HG03571 (cell line): ENCODE measurements at regions not wholly inside any gene's neighbourhood (a gene's known extent, or its start where the extent isn't known, plus 50 kb on each side); places are given as distances from the start of the nearest gene placed in this dataset.
"Not testable (repeated sequence)": the region's sequence is repeated elsewhere in the genome, so short reads cannot be mapped to it uniquely, and the experiment has no call there.

Experiments
- ATAC-seq: cut with Tn5 transposase; IDR thresholded peaks from one replicate; pipeline ENCODE4 v1.9.1; 2021; ENCODE audit not compliant: unreplicated experiment

GRCh38 chr6:150765067-150765764, 100.3 kb upstream of the MTHFD1L start:
- peak; percentile 80 for ATAC-seq

GRCh38 chr6:150766201-150766997, 99.1 kb upstream of the MTHFD1L start:
- no peak for ATAC-seq

- ATAC-seq = no peak
These were observed 98.3 kb upstream of the MTHFD1L start for GRCh38 chr6:150767161-150767560.

GRCh38 chr6:150767571-150768018, 97.9 kb upstream of the MTHFD1L start:
- ATAC-seq = no peak

GRCh38 chr6:150770637-150771036, 94.9 kb upstream of the MTHFD1L start:
- ATAC-seq = no peak

GRCh38 chr6:150773969-150774368, 91.5 kb upstream of the MTHFD1L start:
- no peak for ATAC-seq

GRCh38 chr6:150775415-150776203, 89.9 kb upstream of the MTHFD1L start:
- no peak for ATAC-seq

GRCh38 chr6:150777736-150778135, 87.8 kb upstream of the MTHFD1L start:
- ATAC-seq = no peak

- no peak for ATAC-seq
These were observed 81.7 kb upstream of the MTHFD1L start for GRCh38 chr6:150783813-150784212.

- no peak for ATAC-seq
These were observed 78.1 kb upstream of the MTHFD1L start for GRCh38 chr6:150787429-150787828.

GRCh38 chr6:150788089-150788488, 77.4 kb upstream of the MTHFD1L start:
- ATAC-seq = no peak

GRCh38 chr6:150789906-150790305, 75.6 kb upstream of the MTHFD1L start:
- ATAC-seq = not testable (repeated sequence)

- ATAC-seq = no peak
These were observed 73.8 kb upstream of the MTHFD1L start for GRCh38 chr6:150791717-150792116.

GRCh38 chr6:150797949-150798348, 67.6 kb upstream of the MTHFD1L start:
- no peak for ATAC-seq

GRCh38 chr6:150799276-150799805, 66.2 kb upstream of the MTHFD1L start:
- no peak for ATAC-seq

- ATAC-seq = no peak
These were observed 64.7 kb upstream of the MTHFD1L start for GRCh38 chr6:150800674-150801314.

- ATAC-seq = no peak
These were observed 58.7 kb upstream of the MTHFD1L start for GRCh38 chr6:150806790-150807189.

- ATAC-seq = peak; percentile 64
These were observed 52.0 kb upstream of the MTHFD1L start for GRCh38 chr6:150813319-150813992.

GRCh38 chr6:150813993-150814359, 51.5 kb upstream of the MTHFD1L start:
- ATAC-seq = peak; percentile 51
